Activated CD8-positive, alpha-beta memory T cell treated with anti-CD3 and anti-CD28 coated beads, Interleukin-2, amount 10 ng/mL, durations not matched to agents 7 days and 5 days (primary cell): ENCODE measurements at regions not wholly inside any gene's neighbourhood (a gene's known extent, or its start where the extent isn't known, plus 50 kb on each side); places are given as distances from the start of the nearest gene placed in this dataset.
"Not testable (repeated sequence)": the region's sequence is repeated elsewhere in the genome, so short reads cannot be mapped to it uniquely, and the experiment has no call there.

Experiments used
- ATAC-seq: fragments of 150-1000 bp; cut with Tn5 transposase; one replicate; pipeline ENCODE4 v1.10.0; 2021; ENCODE audit warnings: moderate library complexity
- CTCF ChIA-PET: fragments of 350-600 bp; sonication (Branson Sonifier 250); formaldehyde crosslinking; loops from one replicate; lab custom pipeline; 2021; ENCODE audit warnings: antibody characterized with exemption; lab: Charles Lee
- DNase-seq: peaks from one replicate; pipeline ENCODE4 v3.0.0-alpha.2; 2020
- H3K27ac Mint-ChIP-seq: one replicate; pipeline ENCODE4 v1.8.0; 2021; ENCODE audit warnings: mild to moderate bottlenecking, mixed read lengths
- H3K27me3 Mint-ChIP-seq: one replicate; pipeline ENCODE4 v1.8.0; 2021; ENCODE audit warnings: mixed read lengths
- H3K36me3 Mint-ChIP-seq: one replicate; pipeline ENCODE4 v1.8.0; 2021; ENCODE audit warnings: mild to moderate bottlenecking, mixed read lengths
- H3K4me1 Mint-ChIP-seq: one replicate; pipeline ENCODE4 v1.8.0; 2021; ENCODE audit warnings: mixed read lengths
- H3K4me3 Mint-ChIP-seq: one replicate; pipeline ENCODE4 v1.8.0; 2021; ENCODE audit warnings: mild to moderate bottlenecking, moderate library complexity, mixed read lengths
- H3K9me3 Mint-ChIP-seq: one replicate; pipeline ENCODE4 v1.8.0; 2022; ENCODE audit warnings: low read depth, mixed read lengths

DNA sequence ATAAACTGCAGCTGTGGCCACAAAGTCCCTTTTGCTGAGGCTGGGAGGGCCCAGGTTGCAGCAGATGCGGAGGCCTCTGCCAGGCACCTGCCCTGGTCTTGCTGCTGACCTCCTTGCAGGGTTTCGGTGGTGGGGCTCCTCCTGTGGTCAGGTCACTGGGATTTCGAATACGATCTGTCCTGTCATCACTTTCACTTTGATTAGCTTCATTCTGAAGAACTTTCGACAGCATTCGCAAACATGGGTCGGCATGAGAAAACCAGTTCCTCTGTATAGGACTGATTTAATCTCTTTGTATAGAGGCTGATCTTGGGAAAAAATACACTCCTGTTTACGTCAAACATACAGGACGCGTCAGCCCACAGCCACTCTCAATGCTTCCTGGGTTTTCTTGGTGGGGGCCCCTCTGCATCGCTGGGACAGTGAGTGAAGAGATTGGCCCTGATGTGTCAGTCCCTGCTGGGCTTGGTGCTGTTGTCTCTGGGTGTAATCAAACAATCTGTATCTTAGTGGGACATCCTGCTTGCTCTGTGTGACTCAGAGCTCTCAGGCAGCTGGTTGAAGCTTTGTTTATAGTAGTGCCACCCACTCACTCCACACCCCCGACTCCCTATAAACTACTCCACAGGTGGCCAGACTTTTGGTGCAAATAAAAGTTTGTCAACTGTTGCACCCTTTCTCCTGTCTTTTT is 209.4 kb upstream of the CXCR4 start:
- peaks cover 44% of the 10 kb centered on the region for H3K4me1 Mint-ChIP-seq
- H3K36me3 Mint-ChIP-seq: peaks cover 1% of the 10 kb centered on the region
- H3K27ac Mint-ChIP-seq: peak overlapping the region; percentile 86
- ATAC-seq: peak; percentile 98
- peak; percentile 85 for DNase-seq
- peak overlapping the region; percentile 63 for H3K4me3 Mint-ChIP-seq
- H3K9me3 Mint-ChIP-seq: no peaks in the 10 kb centered on the region
- peaks cover 3% of the 10 kb centered on the region for H3K27me3 Mint-ChIP-seq
- CTCF ChIA-PET: interaction anchor here (0.6 to 1.6 kb wide), 7 partner anchors 21 to 414 kb away, joined by 3 to 7 read pairs (median 4); no protein-coding TSS in a partner anchor

DNA sequence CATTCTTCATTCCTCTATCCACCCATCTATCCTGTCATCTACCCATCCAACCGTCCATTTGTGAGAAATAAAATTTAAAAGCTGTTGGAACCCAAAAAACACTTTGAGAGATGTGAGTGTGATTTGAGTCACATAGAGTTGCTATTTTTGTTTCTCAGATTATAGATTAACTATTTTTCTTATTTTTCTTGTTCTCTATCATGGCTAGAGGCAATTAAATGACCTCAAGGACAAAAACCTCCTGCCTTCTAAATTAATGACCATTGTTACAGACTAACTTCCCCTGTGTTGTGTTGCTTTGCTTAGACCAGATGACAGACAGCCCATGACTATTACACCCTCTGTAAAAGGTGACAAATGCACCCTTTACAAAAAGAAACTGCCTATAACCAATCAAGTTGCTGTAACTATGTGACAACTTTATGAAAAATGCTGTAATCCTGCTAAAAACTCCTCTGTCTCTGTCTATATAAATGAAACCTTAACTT is 207.9 kb upstream of the CXCR4 start:
- H3K9me3 Mint-ChIP-seq: no peaks in the 10 kb centered on the region
- ATAC-seq (no peak), DNase-seq (no peak)
- H3K27me3 Mint-ChIP-seq: peaks cover 3% of the 10 kb centered on the region
- peaks cover 1% of the 10 kb centered on the region for H3K36me3 Mint-ChIP-seq
- H3K4me3 Mint-ChIP-seq: no peak overlapping the region
- H3K4me1 Mint-ChIP-seq: peaks cover 49% of the 10 kb centered on the region
- CTCF ChIA-PET: no interaction called here
- no peak overlapping the region for H3K27ac Mint-ChIP-seq

DNA sequence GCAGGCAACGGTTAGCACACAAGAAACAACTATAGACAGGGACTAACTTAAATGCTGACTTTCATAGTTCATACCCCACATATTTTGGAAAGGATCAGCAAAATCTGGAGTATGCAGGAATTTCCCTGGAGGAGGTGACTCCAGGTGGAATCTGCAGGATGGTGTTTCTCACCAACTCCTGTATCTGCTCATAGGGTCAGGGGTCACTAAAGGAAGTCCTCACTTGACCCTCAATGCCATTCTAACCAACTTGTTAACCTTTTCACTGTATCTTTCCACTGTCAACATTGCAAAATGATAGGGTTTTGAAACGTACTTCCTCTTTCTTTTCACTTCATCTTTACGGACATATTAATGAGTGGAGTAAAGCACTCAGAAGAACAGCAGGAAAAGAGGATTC is 207.0 kb upstream of the CXCR4 start:
- Mint-ChIP-seq H3K27me3 (peaks cover 3% of the 10 kb centered on the region), H3K4me3 (no peak overlapping the region), H3K4me1 (peaks cover 55% of the 10 kb centered on the region), H3K36me3 (peaks cover 1% of the 10 kb centered on the region), H3K27ac (no peak overlapping the region), H3K9me3 (no peaks in the 10 kb centered on the region)
- no peak for ATAC-seq
- CTCF ChIA-PET: interaction anchor here (1.2 kb wide), 1 partner anchor 59 kb away, joined by 3 read pairs; no protein-coding TSS in a partner anchor
- peak; percentile 27 for DNase-seq

DNA sequence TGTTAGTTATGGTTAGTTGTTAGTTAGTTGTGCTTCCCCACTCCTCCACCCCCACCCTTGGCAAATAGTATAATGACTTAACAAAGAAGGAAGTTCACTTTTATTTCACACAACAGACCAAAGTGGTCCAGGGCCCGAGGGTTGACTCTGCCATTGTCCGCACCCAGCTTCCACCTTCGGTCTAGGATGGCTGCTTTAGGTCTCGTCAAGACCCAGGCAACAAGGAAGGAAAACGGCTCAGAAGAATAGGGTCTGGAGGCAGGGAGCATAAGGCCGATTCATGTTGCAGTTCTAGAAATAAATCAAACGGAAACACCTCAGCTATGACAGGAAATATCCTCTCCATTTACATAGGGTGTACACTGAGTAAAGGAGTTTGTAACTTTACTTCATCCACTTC is 206.0 kb upstream of the CXCR4 start:
- no peak for DNase-seq
- Mint-ChIP-seq H3K27ac (peak overlapping the region; percentile 14), H3K27me3 (peaks cover 3% of the 10 kb centered on the region), H3K9me3 (no peaks in the 10 kb centered on the region), H3K36me3 (peaks cover 1% of the 10 kb centered on the region), H3K4me3 (no peak overlapping the region), H3K4me1 (peaks cover 62% of the 10 kb centered on the region)
- no peak for ATAC-seq
- CTCF ChIA-PET: interaction anchor here (1.2 kb wide), 1 partner anchor 60 kb away, joined by 3 read pairs; no protein-coding TSS in a partner anchor

DNA sequence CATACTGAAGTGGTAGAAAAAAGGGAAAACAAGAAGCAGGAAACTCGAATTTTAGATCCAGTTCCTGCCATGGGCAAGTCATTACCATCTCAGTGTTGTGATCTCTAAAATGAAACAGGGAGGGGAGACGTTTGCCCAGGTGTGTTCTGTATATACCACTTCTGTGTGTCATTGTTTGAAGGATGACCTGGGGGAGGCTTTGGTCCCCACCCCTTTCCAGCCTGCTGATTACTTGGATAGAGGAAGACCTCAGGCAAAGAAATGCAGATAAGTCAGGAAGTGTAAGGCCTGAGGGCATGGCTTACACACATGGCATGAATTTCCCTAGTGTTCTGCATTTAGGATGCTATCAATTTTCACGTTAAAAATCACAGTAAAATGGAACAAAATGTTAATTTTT is 205.2 kb upstream of the CXCR4 start:
- peak; percentile 23 for DNase-seq
- Mint-ChIP-seq H3K36me3 (peaks cover 1% of the 10 kb centered on the region), H3K27ac (no peak overlapping the region), H3K9me3 (no peaks in the 10 kb centered on the region), H3K27me3 (no peaks in the 10 kb centered on the region), H3K4me1 (peaks cover 57% of the 10 kb centered on the region), H3K4me3 (no peak overlapping the region)
- ATAC-seq: no peak
- CTCF ChIA-PET: no interaction called here

DNA sequence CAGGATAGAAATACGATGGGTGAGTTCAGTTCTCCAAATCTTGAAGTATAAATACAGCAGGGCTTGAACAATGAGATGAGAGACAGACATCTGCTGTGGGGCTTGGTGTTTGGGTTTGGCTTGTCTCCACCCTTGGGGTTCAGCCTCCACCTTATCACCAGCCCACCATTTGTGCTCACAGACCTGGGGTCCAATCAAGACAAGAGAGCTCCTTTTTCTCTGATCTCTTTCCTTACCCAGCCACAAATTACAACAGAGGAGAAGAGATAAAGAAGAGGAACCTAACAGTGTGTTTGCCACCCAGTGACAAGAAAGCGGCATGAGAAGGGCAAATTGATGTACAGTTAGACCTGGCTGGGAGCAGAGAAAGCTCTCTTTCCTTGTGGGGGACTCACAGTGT is 204.5 kb upstream of the CXCR4 start:
- Mint-ChIP-seq H3K4me3 (no peak overlapping the region), H3K9me3 (no peaks in the 10 kb centered on the region), H3K4me1 (peaks cover 49% of the 10 kb centered on the region), H3K27ac (no peak overlapping the region), H3K27me3 (no peaks in the 10 kb centered on the region), H3K36me3 (peaks cover 1% of the 10 kb centered on the region)
- ATAC-seq (no peak), DNase-seq (no peak)
- CTCF ChIA-PET: no interaction called here

DNA sequence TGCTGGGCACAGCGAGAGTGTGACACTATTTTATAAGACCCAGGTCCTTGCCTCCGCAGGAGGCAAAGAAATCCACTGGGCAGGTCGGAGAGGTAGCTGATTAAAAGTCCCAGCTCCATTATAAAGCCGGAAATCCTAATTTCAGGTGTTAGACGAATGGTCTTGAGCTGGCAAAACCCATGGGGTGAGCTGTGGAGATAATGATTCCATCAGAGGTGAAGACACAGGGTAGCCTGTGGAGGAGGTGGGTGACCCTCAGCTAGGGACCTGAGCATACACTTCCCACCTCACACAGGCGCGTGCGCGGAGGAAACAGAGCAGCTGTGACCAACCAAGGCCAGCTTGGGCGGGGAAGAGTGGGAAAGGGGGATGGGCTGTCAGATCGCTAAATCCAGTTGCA is 201.7 kb upstream of the CXCR4 start:
- CTCF ChIA-PET: interaction anchor here (0.7 to 1.0 kb wide), 3 partner anchors 11 to 233 kb away, joined by 3 read pairs; no protein-coding TSS in a partner anchor
- ATAC-seq (no peak), DNase-seq (no peak)
- Mint-ChIP-seq H3K36me3 (peaks cover 1% of the 10 kb centered on the region), H3K9me3 (no peaks in the 10 kb centered on the region), H3K27ac (no peak overlapping the region), H3K4me1 (peaks cover 29% of the 10 kb centered on the region), H3K4me3 (no peak overlapping the region), H3K27me3 (no peaks in the 10 kb centered on the region)

DNA sequence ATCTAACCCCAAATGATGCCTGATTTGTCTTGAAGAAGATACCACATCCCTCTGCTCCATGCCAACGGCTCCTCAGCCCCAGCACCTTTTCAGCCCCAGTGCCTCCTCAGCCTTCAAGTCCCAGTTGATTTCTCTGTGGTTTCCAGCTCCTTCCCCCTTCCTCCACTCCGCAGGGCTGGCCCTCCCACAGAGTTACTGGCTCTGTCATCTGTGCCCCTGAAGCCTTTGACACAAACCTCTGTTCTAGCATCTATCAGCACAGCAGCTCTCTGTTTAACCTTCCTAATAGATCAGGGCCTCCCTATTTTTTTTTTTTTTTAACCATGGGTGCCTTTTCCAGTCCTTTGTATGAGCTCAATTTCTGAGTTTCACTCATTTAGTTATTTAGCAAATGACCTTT is 201.3 kb upstream of the CXCR4 start:
- H3K4me3 Mint-ChIP-seq: no peak overlapping the region
- no peak for DNase-seq
- peaks cover 25% of the 10 kb centered on the region for H3K4me1 Mint-ChIP-seq
- H3K27ac Mint-ChIP-seq: no peak overlapping the region
- no peaks in the 10 kb centered on the region for H3K36me3 Mint-ChIP-seq
- ATAC-seq: no peak
- H3K27me3 Mint-ChIP-seq: no peaks in the 10 kb centered on the region
- CTCF ChIA-PET: interaction anchor here (0.7 to 1.0 kb wide), 3 partner anchors 11 to 233 kb away, joined by 3 read pairs; no protein-coding TSS in a partner anchor
- H3K9me3 Mint-ChIP-seq: no peaks in the 10 kb centered on the region

DNA sequence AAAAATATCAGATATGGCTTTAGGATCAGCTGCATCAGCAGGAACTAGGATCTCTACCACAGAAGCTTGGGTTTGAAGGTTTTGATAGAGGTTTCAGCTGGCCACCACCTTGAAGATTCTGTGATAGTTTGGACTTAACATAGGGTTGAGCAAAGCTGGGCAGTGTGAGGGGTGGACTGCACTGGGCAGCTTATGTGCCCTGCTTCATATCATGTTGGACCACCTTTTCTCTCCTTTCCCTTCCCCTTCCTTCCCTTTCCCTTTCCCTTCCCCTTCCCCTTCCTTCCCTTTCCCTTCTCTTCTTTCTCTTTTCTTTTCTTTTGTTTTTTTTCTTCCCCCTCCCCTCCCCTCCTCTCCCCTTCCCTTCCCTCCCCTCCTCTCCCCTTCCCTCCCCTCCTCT is 196.3 kb upstream of the CXCR4 start:
- DNase-seq: no peak
- Mint-ChIP-seq H3K36me3 (no peaks in the 10 kb centered on the region), H3K4me3 (no peak overlapping the region), H3K4me1 (peaks cover 20% of the 10 kb centered on the region), H3K9me3 (no peaks in the 10 kb centered on the region), H3K27me3 (no peaks in the 10 kb centered on the region), H3K27ac (no peak overlapping the region)
- ATAC-seq: no peak
- CTCF ChIA-PET: interaction anchor here (1.2 kb wide), 1 partner anchor 11 kb away, joined by 3 read pairs; no protein-coding TSS in a partner anchor

DNA sequence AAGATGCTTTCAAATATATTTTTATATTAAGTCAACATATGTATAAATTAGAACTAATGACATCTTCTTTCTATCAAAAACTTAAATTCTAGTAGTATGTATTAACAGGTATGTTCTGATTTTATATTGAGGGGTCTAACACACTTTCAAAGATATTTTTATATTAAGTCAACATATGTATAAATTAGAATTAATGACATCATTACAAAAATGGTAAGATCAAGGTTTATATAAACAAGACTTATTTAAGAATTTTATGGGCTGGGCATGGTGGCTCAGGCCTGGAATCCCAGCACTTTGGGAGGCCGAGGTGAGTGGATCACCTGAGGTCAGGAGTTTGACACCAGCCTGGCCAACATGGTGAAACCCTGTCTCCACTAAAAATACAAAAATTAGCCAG is 194.6 kb upstream of the CXCR4 start:
- H3K27me3 Mint-ChIP-seq, H3K9me3 Mint-ChIP-seq, H3K4me3 Mint-ChIP-seq, H3K27ac Mint-ChIP-seq, H3K36me3 Mint-ChIP-seq, DNase-seq, ATAC-seq: not testable (repeated sequence)
- CTCF ChIA-PET: interaction anchor here (1.3 kb wide), 1 partner anchor 21 kb away, joined by 3 read pairs; no protein-coding TSS in a partner anchor
- peaks cover 18% of the 10 kb centered on the region for H3K4me1 Mint-ChIP-seq

DNA sequence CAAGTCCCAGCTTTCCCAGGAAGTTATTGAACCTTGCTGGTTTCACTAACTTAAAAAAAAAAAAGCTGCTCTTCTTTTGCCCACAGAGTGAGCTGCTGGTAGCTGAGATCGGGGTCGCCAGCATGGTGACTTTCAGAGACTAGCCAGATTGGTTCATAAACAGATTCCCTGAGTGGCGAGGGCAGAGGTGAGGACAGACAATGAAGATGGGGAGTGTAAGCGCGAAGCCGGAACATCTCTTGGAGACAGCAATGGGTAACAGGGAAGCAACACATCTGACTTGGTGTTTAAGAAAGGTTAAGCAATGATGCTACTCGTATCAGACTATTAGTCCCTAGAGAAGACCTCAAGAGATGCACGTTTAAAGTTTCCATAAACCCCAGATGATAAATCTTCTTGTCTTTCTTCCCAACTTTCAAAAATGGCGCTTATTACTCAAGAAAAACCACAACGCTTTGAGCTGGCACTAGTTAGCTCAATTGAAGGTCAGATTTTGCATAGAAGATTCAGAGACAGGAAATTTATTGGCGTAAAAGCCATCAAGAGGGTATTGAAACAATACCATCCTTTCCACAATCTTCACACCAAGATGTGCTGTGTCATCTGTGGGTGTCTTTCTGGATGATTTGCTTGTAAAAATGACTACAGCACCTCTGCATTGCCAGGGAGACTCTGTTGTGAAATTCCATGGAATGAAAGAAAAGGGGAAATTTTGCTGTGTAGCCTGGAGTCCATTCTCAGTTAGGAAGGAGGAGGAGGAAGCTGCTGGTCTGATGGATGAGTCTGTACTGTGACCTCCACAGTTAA is 193.1 kb upstream of the CXCR4 start:
- H3K27ac Mint-ChIP-seq: no peak overlapping the region
- H3K4me3 Mint-ChIP-seq: no peak overlapping the region
- CTCF ChIA-PET: interaction anchor here (1.3 kb wide), 2 partner anchors 17 to 23 kb away, joined by 3 read pairs; no protein-coding TSS in a partner anchor
- no peaks in the 10 kb centered on the region for H3K9me3 Mint-ChIP-seq
- ATAC-seq (peak; percentile 49), DNase-seq (no peak)
- H3K27me3 Mint-ChIP-seq: no peaks in the 10 kb centered on the region
- peaks cover 21% of the 10 kb centered on the region for H3K4me1 Mint-ChIP-seq
- H3K36me3 Mint-ChIP-seq: peaks cover 3% of the 10 kb centered on the region

DNA sequence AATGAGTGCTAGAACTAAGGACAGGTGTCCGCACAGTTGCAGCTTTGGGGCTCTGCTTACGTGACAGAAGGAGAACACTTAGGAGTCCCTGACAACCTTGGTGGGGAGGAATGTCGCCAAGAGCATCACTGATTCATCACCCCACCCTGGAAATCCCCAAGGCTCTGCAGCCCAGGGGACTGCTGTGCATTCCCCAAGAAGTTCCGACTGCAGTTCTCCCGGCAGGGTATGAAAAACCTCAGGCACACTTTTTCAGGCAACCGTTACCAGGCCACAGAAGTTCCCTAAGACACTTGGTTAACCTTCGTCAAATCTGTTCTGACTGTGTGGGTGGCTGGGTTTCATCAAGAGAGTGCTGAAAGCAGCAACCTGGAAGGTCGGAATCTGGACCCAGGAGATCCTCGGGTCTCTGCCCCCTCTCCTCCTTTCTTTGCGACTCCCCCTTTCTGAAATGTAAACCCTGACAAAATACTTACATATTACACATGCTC is 192.1 kb upstream of the CXCR4 start:
- DNase-seq: no peak
- Mint-ChIP-seq H3K27me3 (no peaks in the 10 kb centered on the region), H3K36me3 (peaks cover 6% of the 10 kb centered on the region), H3K4me1 (peaks cover 30% of the 10 kb centered on the region), H3K27ac (no peak overlapping the region), H3K9me3 (no peaks in the 10 kb centered on the region), H3K4me3 (no peak overlapping the region)
- ATAC-seq: no peak
- CTCF ChIA-PET: interaction anchor here (1.3 kb wide), 1 partner anchor 18 kb away, joined by 3 read pairs; no protein-coding TSS in a partner anchor

DNA sequence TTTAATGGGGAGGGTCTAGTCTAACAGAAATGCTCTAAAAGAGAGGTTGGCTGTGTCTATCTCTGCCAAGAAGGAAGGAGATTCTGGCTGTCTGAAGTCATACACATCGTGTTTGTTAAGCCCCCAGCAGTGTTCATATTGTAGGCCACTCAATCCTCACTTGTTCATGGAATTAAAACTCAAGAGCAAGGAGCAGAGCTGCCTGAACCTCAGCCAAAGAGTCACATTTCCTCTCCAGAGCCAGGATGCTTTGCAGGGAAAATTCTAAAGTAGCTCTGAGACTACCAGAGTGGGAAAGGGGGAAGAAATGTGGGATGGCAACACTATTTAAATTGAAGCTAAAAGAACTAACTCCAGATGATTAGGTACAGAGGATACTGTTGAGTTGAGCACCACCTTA is 190.7 kb upstream of the CXCR4 start:
- no peak overlapping the region for H3K27ac Mint-ChIP-seq
- H3K4me3 Mint-ChIP-seq: no peak overlapping the region
- peaks cover 3% of the 10 kb centered on the region for H3K27me3 Mint-ChIP-seq
- peaks cover 33% of the 10 kb centered on the region for H3K4me1 Mint-ChIP-seq
- CTCF ChIA-PET: interaction anchor here (1.5 kb wide), 1 partner anchor 10 kb away, joined by 3 read pairs; no protein-coding TSS in a partner anchor
- ATAC-seq (no peak), DNase-seq (no peak)
- H3K9me3 Mint-ChIP-seq: no peaks in the 10 kb centered on the region
- H3K36me3 Mint-ChIP-seq: peaks cover 6% of the 10 kb centered on the region
